Smooth muscle cell (in vitro differentiated cells): ENCODE measurements at regions not wholly inside any gene's neighbourhood (a gene's known extent, or its start where the extent isn't known, plus 50 kb on each side); places are given as distances from the start of the nearest gene placed in this dataset.

Experiments used
- DNase-seq: peaks from one replicate; lab custom pipeline; 2025; ENCODE audit not compliant: unreplicated experiment; lab: John Stamatoyannopoulos, UW
- H2AFZ ChIP-seq: fragments of 200-600 bp; sonication (generic); 2 replicates; pipeline ENCODE4 v1.6.0; 2016; ENCODE audit warnings: antibody characterized with exemption, low read depth, mild to moderate bottlenecking
- H3F3A ChIP-seq: fragments of 200-600 bp; sonication (generic); 2 replicates; pipeline ENCODE4 v1.6.0; 2017; ENCODE audit warnings: antibody characterized with exemption, low read depth
- H3K27ac ChIP-seq: fragments of 200-600 bp; sonication (generic); 2 replicates; pipeline ENCODE4 v1.5.1; 2016; ENCODE audit warnings: low read depth, mild to moderate bottlenecking
- H3K27me3 ChIP-seq: fragments of 200-600 bp; sonication (generic); 2 replicates; pipeline ENCODE4 v1.6.1; 2016; ENCODE audit warnings: low read depth, mild to moderate bottlenecking
- H3K36me3 ChIP-seq: fragments of 200-600 bp; sonication (generic); 2 replicates; pipeline ENCODE4 v1.5.1; 2016; ENCODE audit warnings: low read depth
- H3K4me1 ChIP-seq: fragments of 200-600 bp; sonication (generic); 2 replicates; pipeline ENCODE4 v1.5.1; 2016; ENCODE audit warnings: low read depth
- H3K4me2 ChIP-seq: fragments of 200-600 bp; sonication (generic); 2 replicates; pipeline ENCODE4 v1.6.0; 2016; ENCODE audit warnings: mild to moderate bottlenecking
- H3K4me3 ChIP-seq: fragments of 200-600 bp; sonication (generic); 2 replicates; pipeline ENCODE4 v1.5.1; 2016; ENCODE audit warnings: mild to moderate bottlenecking
- H3K79me2 ChIP-seq: fragments of 200-600 bp; sonication (generic); 2 replicates; pipeline ENCODE4 v1.6.0; 2016; ENCODE audit warnings: low read depth, mild to moderate bottlenecking
- H3K9ac ChIP-seq: fragments of 200-600 bp; sonication (generic); 2 replicates; pipeline ENCODE4 v1.6.0; 2016; ENCODE audit warnings: low read depth
- H3K9me3 ChIP-seq: fragments of 200-600 bp; sonication (generic); replicated peaks from 2 replicates; pipeline ENCODE4 v1.5.1; 2016; ENCODE audit warnings: low read depth
- H4K20me1 ChIP-seq: fragments of 200-600 bp; sonication (generic); 2 replicates; pipeline ENCODE4 v1.6.0; 2016; ENCODE audit warnings: low read depth
- WGBS: methylation state at CpG from one replicate; pipeline ENCODE4 v1.1.7; 2016; ENCODE audit warnings: low lambda C conversion rate; 5-methylcytosine and 5-hydroxymethylcytosine counted together
- TF ChIP-seq, protein P1 (sequence below): fragments of 200-600 bp; sonication (generic); IDR thresholded peaks from 2 replicates; pipeline ENCODE4 v1.5.1; 2017; ENCODE audit warnings: borderline replicate concordance, mild to moderate bottlenecking, antibody characterized with exemption; ENCODE audit not compliant: insufficient read depth, poor library complexity, severe bottlenecking

DNA sequence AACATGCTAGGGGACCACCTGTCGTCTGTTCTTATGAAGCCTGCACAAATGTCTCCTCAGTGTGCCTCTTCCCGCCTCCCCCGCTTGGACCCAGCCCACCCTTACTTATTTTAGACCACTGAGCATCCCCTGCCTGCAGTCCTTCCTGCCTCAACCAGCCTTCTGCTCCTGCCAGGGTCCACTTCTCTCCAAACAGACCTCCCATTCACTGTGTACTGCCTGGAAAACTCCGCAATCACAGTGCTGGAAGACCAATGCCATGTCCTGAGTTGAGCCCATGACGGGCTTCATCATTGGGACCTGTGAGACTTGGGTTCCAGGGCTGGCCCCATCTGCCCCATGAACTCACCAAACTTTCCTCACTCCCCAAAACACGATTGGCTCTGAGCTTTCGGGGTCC is 309.4 kb downstream of the IRX1 start:
- no peak overlapping the region for H3K4me2 ChIP-seq
- no peak overlapping the region for H2AFZ ChIP-seq
- no peaks in the 10 kb centered on the region for H4K20me1 ChIP-seq
- H3K9me3 ChIP-seq: no peaks in the 10 kb centered on the region
- no peaks in the 10 kb centered on the region for H3K4me1 ChIP-seq
- 88% methylated on average over 7 of the region's 7 CpGs for WGBS
- no peak overlapping the region for H3K9ac ChIP-seq
- no peaks in the 10 kb centered on the region for H3F3A ChIP-seq
- no peak for DNase-seq
- TF ChIP-seq, protein P1, sequence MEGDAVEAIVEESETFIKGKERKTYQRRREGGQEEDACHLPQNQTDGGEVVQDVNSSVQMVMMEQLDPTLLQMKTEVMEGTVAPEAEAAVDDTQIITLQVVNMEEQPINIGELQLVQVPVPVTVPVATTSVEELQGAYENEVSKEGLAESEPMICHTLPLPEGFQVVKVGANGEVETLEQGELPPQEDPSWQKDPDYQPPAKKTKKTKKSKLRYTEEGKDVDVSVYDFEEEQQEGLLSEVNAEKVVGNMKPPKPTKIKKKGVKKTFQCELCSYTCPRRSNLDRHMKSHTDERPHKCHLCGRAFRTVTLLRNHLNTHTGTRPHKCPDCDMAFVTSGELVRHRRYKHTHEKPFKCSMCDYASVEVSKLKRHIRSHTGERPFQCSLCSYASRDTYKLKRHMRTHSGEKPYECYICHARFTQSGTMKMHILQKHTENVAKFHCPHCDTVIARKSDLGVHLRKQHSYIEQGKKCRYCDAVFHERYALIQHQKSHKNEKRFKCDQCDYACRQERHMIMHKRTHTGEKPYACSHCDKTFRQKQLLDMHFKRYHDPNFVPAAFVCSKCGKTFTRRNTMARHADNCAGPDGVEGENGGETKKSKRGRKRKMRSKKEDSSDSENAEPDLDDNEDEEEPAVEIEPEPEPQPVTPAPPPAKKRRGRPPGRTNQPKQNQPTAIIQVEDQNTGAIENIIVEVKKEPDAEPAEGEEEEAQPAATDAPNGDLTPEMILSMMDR: no peak
- H3K79me2 ChIP-seq: no peaks in the 10 kb centered on the region
- no peaks in the 10 kb centered on the region for H3K27me3 ChIP-seq
- H3K4me3 ChIP-seq: no peak overlapping the region
- H3K36me3 ChIP-seq: no peaks in the 10 kb centered on the region
- H3K27ac ChIP-seq: no peak overlapping the region

DNA sequence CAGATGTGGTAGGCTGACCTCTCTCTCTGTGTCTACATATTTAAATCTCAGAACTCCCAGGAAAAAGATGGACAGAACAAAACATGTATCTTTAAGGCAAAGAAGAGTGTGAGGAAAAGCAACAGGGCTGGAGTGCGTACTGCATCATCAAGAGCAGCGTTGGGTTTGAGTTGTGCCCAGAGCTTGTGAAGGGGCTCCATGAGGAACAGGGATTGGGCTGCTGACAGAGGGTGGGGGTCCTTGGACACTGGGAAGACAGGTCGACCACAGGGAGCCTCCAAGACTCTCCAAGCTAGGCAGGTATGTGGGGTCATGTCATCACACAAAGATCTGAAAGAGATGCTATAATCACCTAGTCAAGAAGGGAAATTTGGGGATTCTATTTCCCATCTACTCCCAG is 309.9 kb downstream of the IRX1 start:
- H3K4me3 ChIP-seq: no peak overlapping the region
- H3K27ac ChIP-seq: no peak overlapping the region
- H3K4me2 ChIP-seq: no peak overlapping the region
- H3K9ac ChIP-seq: no peak overlapping the region
- no peaks in the 10 kb centered on the region for H3K27me3 ChIP-seq
- H3K9me3 ChIP-seq: no peaks in the 10 kb centered on the region
- DNase-seq: no peak
- WGBS: 86% methylated on average over 3 of the region's 3 CpGs
- H3F3A ChIP-seq: no peaks in the 10 kb centered on the region
- no peaks in the 10 kb centered on the region for H4K20me1 ChIP-seq
- H3K79me2 ChIP-seq: no peaks in the 10 kb centered on the region
- H3K4me1 ChIP-seq: no peaks in the 10 kb centered on the region
- no peaks in the 10 kb centered on the region for H3K36me3 ChIP-seq
- TF ChIP-seq, protein P1: no peak
- no peak overlapping the region for H2AFZ ChIP-seq

DNA sequence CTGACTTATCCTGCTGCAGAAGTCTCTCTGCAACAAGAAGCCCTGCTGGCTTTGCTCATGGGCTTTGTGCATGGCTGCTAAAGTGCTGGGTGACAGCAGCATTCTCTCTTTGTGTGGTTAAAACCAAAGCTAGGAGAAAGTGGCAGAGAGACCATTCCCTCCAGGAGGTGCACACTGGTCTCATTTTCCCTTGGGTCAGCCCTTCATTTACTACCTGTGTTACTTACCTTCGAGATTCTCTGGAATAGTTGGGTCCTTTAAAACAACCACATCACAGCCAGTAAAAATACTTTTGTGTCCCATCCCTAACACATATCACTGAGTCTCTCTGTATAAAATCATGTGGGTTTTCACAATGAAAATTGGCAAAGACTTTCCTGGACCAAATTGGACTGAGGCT is 315.5 kb downstream of the IRX1 start:
- Histone ChIP-seq H3K9ac (no peak overlapping the region), H4K20me1 (no peaks in the 10 kb centered on the region), H3K4me1 (no peaks in the 10 kb centered on the region), H3K4me2 (no peak overlapping the region), H3K79me2 (no peaks in the 10 kb centered on the region), H3K36me3 (no peaks in the 10 kb centered on the region), H3K27me3 (no peaks in the 10 kb centered on the region), H3K4me3 (no peak overlapping the region), H3F3A (no peaks in the 10 kb centered on the region), H2AFZ (no peak overlapping the region), H3K27ac (no peak overlapping the region), H3K9me3 (no peaks in the 10 kb centered on the region)
- DNase-seq: no peak
- WGBS: 74% methylated on average over 1 of the region's 1 CpG
- TF ChIP-seq, protein P1: no peak

DNA sequence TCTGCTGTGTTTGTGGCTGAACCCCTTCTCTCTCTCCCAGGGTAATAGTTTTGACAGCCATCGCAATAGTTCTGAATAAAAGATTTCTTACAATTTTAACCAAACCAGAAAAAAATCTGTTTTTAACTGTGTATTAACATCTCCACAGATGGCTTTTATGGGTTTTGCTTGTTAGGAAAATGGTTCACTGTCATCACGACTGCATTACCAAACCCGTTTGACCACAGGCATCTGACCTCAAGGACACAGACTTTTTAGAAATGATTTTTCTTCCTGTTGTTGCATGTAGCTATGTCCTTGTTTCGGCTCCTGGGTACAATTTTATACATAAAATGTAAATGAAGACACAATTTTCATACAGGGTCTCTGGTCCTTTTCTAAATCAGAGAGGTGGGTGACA is 316.1 kb downstream of the IRX1 start:
- no peak for DNase-seq
- H4K20me1 ChIP-seq: no peaks in the 10 kb centered on the region
- H3K9ac ChIP-seq: no peak overlapping the region
- no peak overlapping the region for H2AFZ ChIP-seq
- H3K9me3 ChIP-seq: no peaks in the 10 kb centered on the region
- no peak overlapping the region for H3K4me3 ChIP-seq
- TF ChIP-seq, protein P1: no peak
- 66% methylated on average over 4 of the region's 4 CpGs for WGBS
- no peak overlapping the region for H3K4me2 ChIP-seq
- H3K27ac ChIP-seq: no peak overlapping the region
- H3K4me1 ChIP-seq: no peaks in the 10 kb centered on the region
- H3K79me2 ChIP-seq: no peaks in the 10 kb centered on the region
- no peaks in the 10 kb centered on the region for H3K27me3 ChIP-seq
- no peaks in the 10 kb centered on the region for H3K36me3 ChIP-seq
- H3F3A ChIP-seq: no peaks in the 10 kb centered on the region
